SU-DHL-6 (cell line): ENCODE measurements at regions not wholly inside any gene's neighbourhood (a gene's known extent, or its start where the extent isn't known, plus 50 kb on each side); places are given as distances from the start of the nearest gene placed in this dataset.
A peak's percentile ranks its signal among the peaks of the same experiment; 100 is the strongest.

Experiments
- H2AFZ ChIP-seq: fragments of 200-600 bp; sonication (generic); 2 replicates; pipeline ENCODE4 v1.6.1; 2014; ENCODE audit warnings: low read depth, mild to moderate bottlenecking, moderate library complexity, mixed read lengths, antibody characterized with exemption, low read length; ENCODE audit not compliant: severe bottlenecking
- H3F3A ChIP-seq: fragments of 200-600 bp; shearing (Covaris generic); 2 replicates; pipeline ENCODE4 v1.6.0; 2016; ENCODE audit warnings: antibody characterized with exemption, mild to moderate bottlenecking; ENCODE audit not compliant: insufficient read depth
- H3K27ac ChIP-seq: fragments of 200-600 bp; sonication (generic); 2 replicates; pipeline ENCODE4 v1.5.1; 2016; ENCODE audit warnings: low read depth, mild to moderate bottlenecking, low read length, moderate library complexity, mixed read lengths
- H3K27me3 ChIP-seq: fragments of 200-600 bp; sonication (generic), shearing (Covaris generic); 2 replicates; pipeline ENCODE4 v1.6.0; 2014; ENCODE audit warnings: mild to moderate bottlenecking, low read length
- H3K36me3 ChIP-seq: fragments of 200-600 bp; sonication (generic); 2 replicates; pipeline ENCODE4 v1.6.1; 2014; ENCODE audit warnings: mild to moderate bottlenecking, low read length, mixed read lengths
- H3K4me2 ChIP-seq: fragments of 300-600, 200-600 bp; shearing (Covaris generic), sonication (generic); 2 replicates; pipeline ENCODE4 v1.6.0; 2014; ENCODE audit warnings: low read length, low read depth, mild to moderate bottlenecking; ENCODE audit not compliant: poor library complexity, severe bottlenecking
- H3K4me3 ChIP-seq: fragments of 200-600 bp; sonication (generic); 2 replicates; pipeline ENCODE4 v1.5.1; 2014; ENCODE audit warnings: antibody characterized with exemption, low read length, mild to moderate bottlenecking, mixed read lengths; ENCODE audit not compliant: insufficient read depth, poor library complexity, severe bottlenecking
- H3K79me2 ChIP-seq: fragments of 200-600 bp; sonication (generic); 2 replicates; pipeline ENCODE4 v1.6.1; 2014; ENCODE audit warnings: mild to moderate bottlenecking, low read length, moderate library complexity; ENCODE audit not compliant: insufficient read depth
- H3K9ac ChIP-seq: fragments of 200-600 bp; sonication (generic); 2 replicates; pipeline ENCODE4 v1.7.0; 2014; ENCODE audit warnings: mild to moderate bottlenecking, low read length
- H3K9me2 ChIP-seq: fragments of 200-600 bp; sonication (generic); replicated peaks from 2 replicates; pipeline ENCODE4 v1.6.1; 2014; ENCODE audit warnings: low read length; ENCODE audit not compliant: insufficient read depth
- H3K9me3 ChIP-seq: fragments of 200-600 bp; sonication (generic); 2 replicates; pipeline ENCODE4 v1.6.1; 2014; ENCODE audit warnings: low read length, mixed read lengths; ENCODE audit not compliant: insufficient read depth
- H4K20me1 ChIP-seq: fragments of 200-600 bp; sonication (generic); 2 replicates; pipeline ENCODE4 v1.6.1; 2014; ENCODE audit warnings: low read depth, mild to moderate bottlenecking, antibody characterized with exemption, low read length, moderate library complexity, mixed read lengths
- CTCF ChIP-seq: fragments of 200-600 bp; sonication (generic); IDR thresholded peaks from one replicate; pipeline ENCODE4 v1.5.1; 2017; ENCODE audit warnings: antibody characterized with exemption, mild to moderate bottlenecking, low read length, moderate library complexity; ENCODE audit not compliant: insufficient read depth, poor library complexity, severe bottlenecking
- EZH2phosphoT487 ChIP-seq: fragments of 200-600 bp; sonication (generic), shearing (Covaris generic); conservative IDR thresholded peaks from 2 replicates; pipeline ENCODE4 v1.6.1; 2018; ENCODE audit warnings: mild to moderate bottlenecking, antibody characterized with exemption, low read length, moderate library complexity, mixed read lengths

GRCh38 chrX:14124562-14124961, 94.9 kb upstream of the GEMIN8 start:
- Histone ChIP-seq H3K4me2 (no peak overlapping the region), H3F3A (no peaks in the 10 kb centered on the region), H3K79me2 (no peaks in the 10 kb centered on the region), H3K9ac (no peak overlapping the region), H3K36me3 (no peaks in the 10 kb centered on the region), H3K9me3 (no peaks in the 10 kb centered on the region), H3K9me2 (no peaks in the 10 kb centered on the region), H4K20me1 (no peaks in the 10 kb centered on the region), H3K4me3 (no peak overlapping the region), H3K27me3 (no peaks in the 10 kb centered on the region), H2AFZ (no peak overlapping the region), H3K27ac (no peak overlapping the region)
- TF ChIP-seq CTCF (no peak), EZH2phosphoT487 (no peak)

- H3F3A ChIP-seq = no peaks in the 10 kb centered on the region
- H3K79me2 ChIP-seq = no peaks in the 10 kb centered on the region
- H3K9me2 ChIP-seq = no peaks in the 10 kb centered on the region
- H3K27ac ChIP-seq = no peak overlapping the region
- no peaks in the 10 kb centered on the region for H3K36me3 ChIP-seq
- no peak overlapping the region for H3K9ac ChIP-seq
- no peaks in the 10 kb centered on the region for H3K27me3 ChIP-seq
- H3K4me3 ChIP-seq = no peak overlapping the region
- H4K20me1 ChIP-seq = no peaks in the 10 kb centered on the region
- peak; percentile 28 for TF ChIP-seq CTCF
- TF ChIP-seq EZH2phosphoT487 = no peak
- H2AFZ ChIP-seq = peak overlapping the region; percentile 48
- H3K4me2 ChIP-seq = peak overlapping the region; percentile 33
- H3K9me3 ChIP-seq = no peaks in the 10 kb centered on the region
Observed at GRCh38 chrX:14095702-14096101, 66.0 kb upstream of the GEMIN8 start.

DNA sequence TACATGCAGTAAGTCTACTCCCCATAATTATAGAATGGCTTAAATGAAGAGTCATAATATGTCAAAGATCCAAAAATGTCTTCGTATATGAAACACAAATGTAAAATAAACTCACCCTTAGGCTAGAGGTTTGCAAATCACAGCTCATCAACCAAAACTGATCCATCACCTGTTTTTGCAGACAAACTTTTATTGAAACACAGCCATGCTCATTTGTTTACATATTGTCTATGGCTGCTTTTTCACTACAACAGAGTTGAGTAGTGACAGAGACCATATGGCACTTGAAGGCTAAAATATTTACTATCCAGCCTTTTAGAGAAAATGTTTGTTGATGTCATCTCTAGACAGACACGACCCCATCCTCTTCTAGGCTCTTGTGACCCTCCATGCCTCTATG, 64.5 kb upstream of the GEMIN8 start:
- H3K4me3 ChIP-seq = no peak overlapping the region
- H3F3A ChIP-seq = no peaks in the 10 kb centered on the region
- no peaks in the 10 kb centered on the region for H3K27me3 ChIP-seq
- H4K20me1 ChIP-seq = no peaks in the 10 kb centered on the region
- no peak for TF ChIP-seq EZH2phosphoT487
- no peak for TF ChIP-seq CTCF
- no peak overlapping the region for H2AFZ ChIP-seq
- no peaks in the 10 kb centered on the region for H3K79me2 ChIP-seq
- no peaks in the 10 kb centered on the region for H3K9me2 ChIP-seq
- no peak overlapping the region for H3K9ac ChIP-seq
- H3K9me3 ChIP-seq = no peaks in the 10 kb centered on the region
- no peaks in the 10 kb centered on the region for H3K36me3 ChIP-seq
- no peak overlapping the region for H3K4me2 ChIP-seq
- no peak overlapping the region for H3K27ac ChIP-seq
